Osteoblast (primary cell): ENCODE measurements at regions not wholly inside any gene's neighbourhood (a gene's known extent, or its start where the extent isn't known, plus 50 kb on each side); places are given as distances from the start of the nearest gene placed in this dataset.
"Not testable (repeated sequence)": the region's sequence is repeated elsewhere in the genome, so short reads cannot be mapped to it uniquely, and the experiment has no call there.

Experiments
- DNase-seq: peaks from one replicate; pipeline ENCODE4 v3.0.0; 2011; ENCODE audit warnings: low spot score, mixed read lengths; ENCODE audit not compliant: insufficient read length; ENCODE audit errors: missing footprints
- H2AFZ ChIP-seq: 2 replicates; pipeline ENCODE4 v1.6.0; 2011; ENCODE audit warnings: mild to moderate bottlenecking, low read length
- H3K27ac ChIP-seq: 2 replicates; pipeline ENCODE4 v1.5.1; 2011; ENCODE audit warnings: mild to moderate bottlenecking, low read depth, low read length, moderate library complexity
- H3K27me3 ChIP-seq: 2 replicates; pipeline ENCODE4 v1.6.0; 2012; ENCODE audit warnings: mild to moderate bottlenecking, control low read depth, inconsistent platforms, low read length, moderate library complexity; ENCODE audit not compliant: insufficient read depth
- H3K36me3 ChIP-seq: 2 replicates; pipeline ENCODE4 v1.5.1; 2011; ENCODE audit warnings: mild to moderate bottlenecking, low read length, control low read depth, moderate library complexity; ENCODE audit not compliant: insufficient read depth
- H3K4me1 ChIP-seq: 2 replicates; pipeline ENCODE4 v1.5.1; 2011; ENCODE audit warnings: mild to moderate bottlenecking, low read length, control low read depth, moderate library complexity; ENCODE audit not compliant: insufficient read depth
- H3K4me2 ChIP-seq: 2 replicates; pipeline ENCODE4 v1.6.0; 2011; ENCODE audit warnings: mild to moderate bottlenecking, low read length; ENCODE audit not compliant: insufficient read depth
- H3K4me3 ChIP-seq: fragments of 200-600 bp; sonication (generic); 3 replicates; pipeline ENCODE4 v1.5.1; 2012; ENCODE audit warnings: mild to moderate bottlenecking, low read length, inconsistent platforms; ENCODE audit not compliant: insufficient read depth
- H3K79me2 ChIP-seq: 2 replicates; pipeline ENCODE4 v1.6.0; 2012; ENCODE audit warnings: mild to moderate bottlenecking, low read length, control low read depth, inconsistent platforms; ENCODE audit not compliant: insufficient read depth
- H3K9me3 ChIP-seq: 2 replicates; pipeline ENCODE4 v1.5.1; 2011; ENCODE audit warnings: low read depth, low read length, control low read depth
- H4K20me1 ChIP-seq: 2 replicates; pipeline ENCODE4 v1.6.0; 2012; ENCODE audit warnings: mild to moderate bottlenecking, low read length, control low read depth; ENCODE audit not compliant: insufficient read depth
- TF ChIP-seq, protein P1 (sequence below): IDR thresholded peaks from 2 replicates; pipeline ENCODE4 v1.5.1; 2011; ENCODE audit warnings: mild to moderate bottlenecking, low read depth, low read length, moderate library complexity; ENCODE audit errors: extremely low read depth

DNA sequence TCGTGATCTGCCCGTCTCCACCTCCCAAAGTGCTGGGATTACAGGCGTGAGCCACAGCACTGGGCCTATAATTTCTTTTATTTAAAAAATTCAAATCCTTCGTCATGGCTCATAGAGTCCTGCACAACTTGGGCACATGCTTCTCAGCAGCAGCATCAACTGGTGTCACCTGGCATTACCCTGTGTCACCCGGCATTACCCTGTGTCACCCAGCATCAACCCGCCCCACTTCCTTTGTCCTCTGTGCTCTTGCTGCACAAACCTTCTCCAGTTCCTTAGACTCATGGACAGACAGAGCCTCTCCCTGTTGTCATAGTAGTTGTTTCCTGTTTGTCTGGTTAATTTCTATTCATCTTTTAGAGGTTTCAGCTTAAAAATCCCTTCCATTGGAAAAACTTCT is 121.2 kb upstream of the SERBP1 start:
- TF ChIP-seq, protein P1, sequence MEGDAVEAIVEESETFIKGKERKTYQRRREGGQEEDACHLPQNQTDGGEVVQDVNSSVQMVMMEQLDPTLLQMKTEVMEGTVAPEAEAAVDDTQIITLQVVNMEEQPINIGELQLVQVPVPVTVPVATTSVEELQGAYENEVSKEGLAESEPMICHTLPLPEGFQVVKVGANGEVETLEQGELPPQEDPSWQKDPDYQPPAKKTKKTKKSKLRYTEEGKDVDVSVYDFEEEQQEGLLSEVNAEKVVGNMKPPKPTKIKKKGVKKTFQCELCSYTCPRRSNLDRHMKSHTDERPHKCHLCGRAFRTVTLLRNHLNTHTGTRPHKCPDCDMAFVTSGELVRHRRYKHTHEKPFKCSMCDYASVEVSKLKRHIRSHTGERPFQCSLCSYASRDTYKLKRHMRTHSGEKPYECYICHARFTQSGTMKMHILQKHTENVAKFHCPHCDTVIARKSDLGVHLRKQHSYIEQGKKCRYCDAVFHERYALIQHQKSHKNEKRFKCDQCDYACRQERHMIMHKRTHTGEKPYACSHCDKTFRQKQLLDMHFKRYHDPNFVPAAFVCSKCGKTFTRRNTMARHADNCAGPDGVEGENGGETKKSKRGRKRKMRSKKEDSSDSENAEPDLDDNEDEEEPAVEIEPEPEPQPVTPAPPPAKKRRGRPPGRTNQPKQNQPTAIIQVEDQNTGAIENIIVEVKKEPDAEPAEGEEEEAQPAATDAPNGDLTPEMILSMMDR = no peak
- H3K4me2 ChIP-seq = no peak overlapping the region
- DNase-seq = no peak

DNA sequence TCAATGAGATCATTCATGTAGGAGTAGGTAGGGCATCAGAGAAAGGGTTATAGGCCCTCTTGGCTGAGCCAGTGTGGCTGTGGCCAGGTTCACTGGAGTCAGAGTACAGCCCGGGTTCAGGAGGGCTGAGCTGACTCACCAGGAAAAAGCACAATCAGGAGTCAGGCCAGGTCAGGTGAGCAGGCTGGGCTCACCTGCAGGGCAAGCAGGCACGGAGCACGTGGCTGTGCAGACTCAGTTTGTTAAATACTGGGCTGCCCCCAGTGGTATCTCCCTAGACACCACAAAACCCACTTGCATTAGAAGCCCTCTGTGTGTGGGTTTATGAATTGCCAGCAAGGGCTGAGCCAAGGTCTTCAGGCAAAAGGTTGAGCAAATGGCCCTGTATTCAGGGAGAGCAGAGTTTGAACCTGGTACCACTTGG is 122.1 kb upstream of the SERBP1 start:
- H3K36me3 ChIP-seq = no peaks in the 10 kb centered on the region
- H3K4me2 ChIP-seq = no peak overlapping the region
- TF ChIP-seq, protein P1 = no peak
- H3K27ac ChIP-seq = no peak overlapping the region
- DNase-seq = peak; percentile 30
- H3K27me3 ChIP-seq = no peaks in the 10 kb centered on the region
- H4K20me1 ChIP-seq = no peaks in the 10 kb centered on the region
- no peaks in the 10 kb centered on the region for H3K9me3 ChIP-seq
- no peak overlapping the region for H3K4me3 ChIP-seq
- H3K4me1 ChIP-seq = peaks cover 7% of the 10 kb centered on the region
- no peaks in the 10 kb centered on the region for H3K79me2 ChIP-seq
- no peak overlapping the region for H2AFZ ChIP-seq

More for the DNA sequence above, 121.2 kb upstream of the SERBP1 start:
- Histone ChIP-seq H4K20me1 (no peaks in the 10 kb centered on the region), H3K36me3 (no peaks in the 10 kb centered on the region), H3K27ac (no peak overlapping the region), H3K79me2 (no peaks in the 10 kb centered on the region), H2AFZ (no peak overlapping the region), H3K9me3 (no peaks in the 10 kb centered on the region), H3K4me3 (no peak overlapping the region), H3K27me3 (no peaks in the 10 kb centered on the region), H3K4me1 (peaks cover 2% of the 10 kb centered on the region)

DNA sequence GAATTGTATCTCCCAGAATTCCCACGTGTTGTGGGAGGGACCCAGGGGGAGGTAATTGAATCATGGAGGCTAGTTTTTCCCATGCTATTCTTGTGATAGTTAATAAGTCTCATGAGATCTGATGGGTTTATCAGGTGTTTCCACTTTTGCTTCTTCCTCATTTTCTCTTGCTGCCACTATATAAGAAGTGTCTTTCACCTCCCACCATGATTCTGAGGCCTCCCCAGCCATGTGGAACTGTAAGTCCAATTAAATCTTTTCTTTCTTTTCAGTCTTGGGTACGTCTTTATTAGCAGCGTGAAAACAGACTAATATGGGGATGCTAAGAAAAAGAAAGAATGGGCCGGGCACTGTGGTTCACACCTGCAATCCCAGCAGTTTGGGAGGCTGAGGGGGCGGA is 124.0 kb upstream of the SERBP1 start:
- H3K4me2 ChIP-seq, H3K27ac ChIP-seq, H4K20me1 ChIP-seq, H3K4me3 ChIP-seq, H3K27me3 ChIP-seq, H3K79me2 ChIP-seq, H3K9me3 ChIP-seq, H2AFZ ChIP-seq, DNase-seq, H3K36me3 ChIP-seq: not testable (repeated sequence)
- peaks cover 13% of the 10 kb centered on the region for H3K4me1 ChIP-seq

DNA sequence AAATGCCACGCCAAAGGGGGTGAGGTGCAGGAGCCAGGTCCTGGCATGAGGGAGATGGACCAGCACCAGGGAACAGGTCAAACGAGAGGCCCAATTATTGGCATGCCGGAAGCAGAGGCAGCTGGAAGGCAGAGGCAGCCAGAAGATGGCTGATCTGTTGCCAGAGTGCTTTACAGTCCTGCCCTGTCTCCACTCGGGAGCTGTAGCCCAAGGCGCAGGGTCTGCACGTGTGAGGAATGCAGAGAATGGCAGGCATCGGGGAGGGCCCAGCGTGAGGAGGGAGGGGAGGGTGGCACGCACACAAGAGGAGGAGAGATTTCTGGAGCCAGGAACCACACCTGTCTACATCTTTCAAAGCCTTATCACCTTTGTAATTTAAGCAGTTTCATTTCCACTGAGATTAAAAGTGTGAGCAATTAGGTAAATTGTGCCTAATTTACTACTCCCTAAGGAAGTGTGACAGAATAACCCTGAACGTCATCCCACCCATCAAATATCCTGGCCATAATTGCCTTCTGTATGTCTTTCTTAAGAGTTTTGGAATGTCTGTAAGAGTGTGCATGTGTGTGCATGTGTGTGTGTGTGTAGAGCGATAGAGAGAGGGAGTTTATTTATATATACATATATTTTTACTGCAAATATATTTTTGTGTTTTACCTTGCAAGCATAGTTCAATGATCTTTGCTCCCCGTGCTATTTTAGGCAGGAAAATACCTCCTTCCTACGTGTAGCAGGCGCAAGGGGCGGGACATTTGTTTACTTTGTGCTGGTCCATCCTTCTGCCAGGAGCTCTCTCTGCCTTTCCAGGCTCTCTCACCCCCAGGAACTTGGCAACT is 125.5 kb upstream of the SERBP1 start:
- TF ChIP-seq, protein P1 = no peak
- Histone ChIP-seq H3K4me1 (peaks cover 19% of the 10 kb centered on the region), H2AFZ (peak overlapping the region; percentile 37), H3K4me2 (no peak overlapping the region), H3K27ac (no peak overlapping the region), H3K27me3 (no peaks in the 10 kb centered on the region), H3K9me3 (no peaks in the 10 kb centered on the region), H4K20me1 (no peaks in the 10 kb centered on the region), H3K36me3 (no peaks in the 10 kb centered on the region), H3K4me3 (no peak overlapping the region), H3K79me2 (no peaks in the 10 kb centered on the region)
- DNase-seq = no peak
